NCI-H128 (cell line): ENCODE measurements at regions not wholly inside any gene's neighbourhood (a gene's known extent, or its start where the extent isn't known, plus 50 kb on each side); places are given as distances from the start of the nearest gene placed in this dataset.
A peak's percentile ranks its signal among the peaks of the same experiment; 100 is the strongest.
"Not testable (repeated sequence)": the region's sequence is repeated elsewhere in the genome, so short reads cannot be mapped to it uniquely, and the experiment has no call there.

ENCODE experiments used
- DNase-seq: peaks from one replicate; lab custom pipeline; 2025; ENCODE audit not compliant: unreplicated experiment; lab: John Stamatoyannopoulos, UW

GRCh38 chr16:85237817-85238216 is 125.5 kb upstream of the CIBAR2 start:
- no peak for DNase-seq

GRCh38 chr16:85238233-85238647 is 126.0 kb upstream of the CIBAR2 start:
- no peak for DNase-seq

GRCh38 chr16:85239239-85239638 is 127.0 kb upstream of the CIBAR2 start:
- DNase-seq = no peak

- no peak for DNase-seq
Observed at GRCh38 chr16:85239871-85240270, 127.6 kb upstream of the CIBAR2 start.

- DNase-seq = no peak
Observed at GRCh38 chr16:85240982-85241924, 129.0 kb upstream of the CIBAR2 start.

GRCh38 chr16:85242140-85242539 is 129.9 kb upstream of the CIBAR2 start:
- DNase-seq = no peak

GRCh38 chr16:85243308-85243707 is 131.0 kb upstream of the CIBAR2 start:
- DNase-seq = no peak

- not testable (repeated sequence) for DNase-seq
Observed at GRCh38 chr16:85244452-85244851, 132.2 kb upstream of the CIBAR2 start.

GRCh38 chr16:85245307-85246172 is 133.3 kb upstream of the CIBAR2 start:
- DNase-seq = peak; percentile 45

- DNase-seq = no peak
Observed at GRCh38 chr16:85246473-85246872, 134.2 kb upstream of the CIBAR2 start.

- no peak for DNase-seq
Observed at GRCh38 chr16:85246973-85247372, 134.7 kb upstream of the CIBAR2 start.

- DNase-seq = no peak
Observed at GRCh38 chr16:85248342-85248741, 136.1 kb upstream of the CIBAR2 start.

GRCh38 chr16:85248857-85249256 is 136.6 kb upstream of the CIBAR2 start:
- no peak for DNase-seq

GRCh38 chr16:85249418-85250146 is 137.3 kb upstream of the CIBAR2 start:
- no peak for DNase-seq

- no peak for DNase-seq
Observed at GRCh38 chr16:85250147-85250463, 137.8 kb upstream of the CIBAR2 start.

- DNase-seq = no peak
Observed at GRCh38 chr16:85250609-85251223, 138.4 kb upstream of the CIBAR2 start.

- no peak for DNase-seq
Observed at GRCh38 chr16:85251225-85251760, 139.0 kb upstream of the CIBAR2 start.

- no peak for DNase-seq
Observed at GRCh38 chr16:85252014-85252413, 139.7 kb upstream of the CIBAR2 start.

GRCh38 chr16:85252461-85252860 is 140.2 kb upstream of the CIBAR2 start:
- DNase-seq = no peak

- DNase-seq = no peak
Observed at GRCh38 chr16:85253084-85253941, 141.0 kb upstream of the CIBAR2 start.
